ENCODE measurements at regions not wholly inside any gene's neighbourhood (a gene's known extent, or its start where the extent isn't known, plus 50 kb on each side); places are given as distances from the start of the nearest gene placed in this dataset.

- Histone ChIP-seq H3K79me2 (ENCODE audit: insufficient read depth, low read depth, low read length) (no peaks in the 10 kb centered on the region), H3K4me1 (ENCODE audit: insufficient read depth, low read length, poor library complexity, severe bottlenecking) (no peaks in the 10 kb centered on the region), H3K4me2 (ENCODE audit: low read length) (no peak overlapping the region), H2AFZ (ENCODE audit: low read length) (no peak overlapping the region), H3K9me3 (ENCODE audit: low read length) (no peaks in the 10 kb centered on the region), H3K27ac (ENCODE audit: low read depth, low read length, poor library complexity, severe bottlenecking) (no peak overlapping the region), H3K9me2 (ENCODE audit: insufficient read depth, low read length) (no peaks in the 10 kb centered on the region), H4K20me1 (ENCODE audit: insufficient read depth, low read length) (no peaks in the 10 kb centered on the region), H3K36me3 (ENCODE audit: insufficient read depth, low read length) (no peaks in the 10 kb centered on the region), H3K4me3 (ENCODE audit: low read depth, low read length, poor library complexity, severe bottlenecking) (no peak overlapping the region)
- BruUV-seq (replicated peaks) = no TSS peak
- intact Hi-C loops (cut with micrococcal nuclease; ENCODE audit: unreplicated experiment) = no loop called here
- CTCF ChIA-PET (ENCODE audit: unreplicated experiment) = no interaction called here
- TF ChIP-seq EZH2phosphoT487 (IDR thresholded peaks at IDR 0.05; ENCODE audit: borderline replicate concordance, low read depth, low read length) = no peak
- no peak for TF ChIP-seq CTCF (conservative IDR thresholded peaks at IDR 0.05; ENCODE audit: low read length)
- DNase-seq (ENCODE audit: low spot score) = no peak
- POLR2A ChIA-PET = no interaction called here
Measured at GRCh38 chr15:70186152-70186551, 88.4 kb upstream of the TLE3 start.

- Histone ChIP-seq H2AFZ (ENCODE audit: low read length) (no peak overlapping the region), H3K9me3 (ENCODE audit: low read length) (no peaks in the 10 kb centered on the region), H3K36me3 (ENCODE audit: insufficient read depth, low read length) (no peaks in the 10 kb centered on the region), H3K79me2 (ENCODE audit: insufficient read depth, low read depth, low read length) (no peaks in the 10 kb centered on the region), H3K4me3 (ENCODE audit: low read depth, low read length, poor library complexity, severe bottlenecking) (no peak overlapping the region), H3K4me2 (ENCODE audit: low read length) (no peak overlapping the region), H3K4me1 (ENCODE audit: insufficient read depth, low read length, poor library complexity, severe bottlenecking) (no peaks in the 10 kb centered on the region), H3K9me2 (ENCODE audit: insufficient read depth, low read length) (no peaks in the 10 kb centered on the region), H4K20me1 (ENCODE audit: insufficient read depth, low read length) (no peaks in the 10 kb centered on the region), H3K27ac (ENCODE audit: low read depth, low read length, poor library complexity, severe bottlenecking) (no peak overlapping the region)
- DNase-seq (ENCODE audit: low spot score) = no peak
- POLR2A ChIA-PET = no interaction called here
- TF ChIP-seq CTCF (conservative IDR thresholded peaks at IDR 0.05; ENCODE audit: low read length) (no peak), EZH2phosphoT487 (IDR thresholded peaks at IDR 0.05; ENCODE audit: borderline replicate concordance, low read depth, low read length) (no peak)
- intact Hi-C loops (cut with micrococcal nuclease; ENCODE audit: unreplicated experiment) = no loop called here
- CTCF ChIA-PET (ENCODE audit: unreplicated experiment) = no interaction called here
- BruUV-seq (replicated peaks) = no TSS peak
Measured at GRCh38 chr15:70185251-70185711, 87.6 kb upstream of the TLE3 start.

GRCh38 chr15:70182858-70183695 lies 85.4 kb upstream of the TLE3 start:
- Histone ChIP-seq H3K9me2 (ENCODE audit: insufficient read depth, low read length) (no peaks in the 10 kb centered on the region), H3K4me3 (ENCODE audit: low read depth, low read length, poor library complexity, severe bottlenecking) (no peak overlapping the region), H3K27ac (ENCODE audit: low read depth, low read length, poor library complexity, severe bottlenecking) (no peak overlapping the region), H3K9me3 (ENCODE audit: low read length) (no peaks in the 10 kb centered on the region), H3K79me2 (ENCODE audit: insufficient read depth, low read depth, low read length) (no peaks in the 10 kb centered on the region), H4K20me1 (ENCODE audit: insufficient read depth, low read length) (no peaks in the 10 kb centered on the region), H3K4me2 (ENCODE audit: low read length) (no peak overlapping the region), H3K4me1 (ENCODE audit: insufficient read depth, low read length, poor library complexity, severe bottlenecking) (no peaks in the 10 kb centered on the region), H2AFZ (ENCODE audit: low read length) (no peak overlapping the region), H3K36me3 (ENCODE audit: insufficient read depth, low read length) (no peaks in the 10 kb centered on the region)
- no peak for DNase-seq (ENCODE audit: low spot score)
- intact Hi-C loops (cut with micrococcal nuclease; ENCODE audit: unreplicated experiment) = no loop called here
- POLR2A ChIA-PET = no interaction called here
- no TSS peak for BruUV-seq (replicated peaks)
- CTCF ChIA-PET (ENCODE audit: unreplicated experiment) = no interaction called here
- TF ChIP-seq CTCF (conservative IDR thresholded peaks at IDR 0.05; ENCODE audit: low read length) (0 out of 2 replicates have a peak, but pooled peaks have one; percentile 42), EZH2phosphoT487 (IDR thresholded peaks at IDR 0.05; ENCODE audit: borderline replicate concordance, low read depth, low read length) (no peak)

Measured in OCI-LY7 (cell line).